HL-60 (cell line): ENCODE measurements at regions not wholly inside any gene's neighbourhood (a gene's known extent, or its start where the extent isn't known, plus 50 kb on each side); places are given as distances from the start of the nearest gene placed in this dataset.
A peak's percentile ranks its signal among the peaks of the same experiment; 100 is the strongest.

Source experiments
- DNase-seq, 2 experiments: peaks; one replicate each; pipeline ENCODE4 v3.0.0-alpha.2; 2010 to 2020; ENCODE audit warnings: low read depth in 1 of 2, low spot score in 1 of 2
- H3K27ac ChIP-seq: fragments of 250-450 bp; sonication (Bioruptor Pico); replicated peaks from 2 replicates; pipeline ENCODE4 v1.5.1; 2020; ENCODE audit warnings: mild to moderate bottlenecking, moderate library complexity
- H3K27me3 ChIP-seq: fragments of 250-450 bp; sonication (Bioruptor Pico); 2 replicates; pipeline ENCODE4 v1.5.1; 2021; ENCODE audit warnings: mild to moderate bottlenecking, moderate library complexity; ENCODE audit not compliant: insufficient read depth, poor library complexity, severe bottlenecking
- H3K4me3 ChIP-seq: replicated peaks from 2 replicates; pipeline ENCODE4 v1.5.1; 2011; ENCODE audit warnings: mild to moderate bottlenecking, control low read depth, low read length; ENCODE audit not compliant: insufficient read depth
- GABPA ChIP-seq: IDR thresholded peaks from 2 replicates; pipeline ENCODE4 v1.6.1; 2012; ENCODE audit warnings: low read depth
- POLR2AphosphoS5 ChIP-seq: IDR thresholded peaks from 2 replicates; pipeline ENCODE4 v1.6.1; 2012; ENCODE audit warnings: low read depth
- SPI1 ChIP-seq: IDR thresholded peaks from 2 replicates; pipeline ENCODE4 v1.6.1; 2012; ENCODE audit warnings: low read depth, mild to moderate bottlenecking, borderline replicate concordance
- TF ChIP-seq, protein P1 (sequence below): IDR thresholded peaks from one replicate; pipeline ENCODE4 v1.5.1; 2011; ENCODE audit warnings: low read length, control low read depth, inconsistent platforms; ENCODE audit not compliant: insufficient read depth
- TF ChIP-seq, protein P2 (sequence below): IDR thresholded peaks from 2 replicates; pipeline ENCODE4 v1.6.1; 2012; ENCODE audit warnings: low read depth; ENCODE audit not compliant: insufficient replicate concordance

GRCh38 chr17:33523577-33523981, 230.5 kb upstream of the ASIC2 start:
- DNase-seq: peak in 1 of 2 experiments; percentile 29

GRCh38 chr17:33525186-33525585, 232.1 kb upstream of the ASIC2 start:
- DNase-seq: no peak
- Histone ChIP-seq H3K27ac (no peak overlapping the region), H3K27me3 (no peaks in the 10 kb centered on the region), H3K4me3 (no peak overlapping the region)
- TF ChIP-seq SPI1: no peak
- no peak for TF ChIP-seq GABPA
- TF ChIP-seq, protein P1, sequence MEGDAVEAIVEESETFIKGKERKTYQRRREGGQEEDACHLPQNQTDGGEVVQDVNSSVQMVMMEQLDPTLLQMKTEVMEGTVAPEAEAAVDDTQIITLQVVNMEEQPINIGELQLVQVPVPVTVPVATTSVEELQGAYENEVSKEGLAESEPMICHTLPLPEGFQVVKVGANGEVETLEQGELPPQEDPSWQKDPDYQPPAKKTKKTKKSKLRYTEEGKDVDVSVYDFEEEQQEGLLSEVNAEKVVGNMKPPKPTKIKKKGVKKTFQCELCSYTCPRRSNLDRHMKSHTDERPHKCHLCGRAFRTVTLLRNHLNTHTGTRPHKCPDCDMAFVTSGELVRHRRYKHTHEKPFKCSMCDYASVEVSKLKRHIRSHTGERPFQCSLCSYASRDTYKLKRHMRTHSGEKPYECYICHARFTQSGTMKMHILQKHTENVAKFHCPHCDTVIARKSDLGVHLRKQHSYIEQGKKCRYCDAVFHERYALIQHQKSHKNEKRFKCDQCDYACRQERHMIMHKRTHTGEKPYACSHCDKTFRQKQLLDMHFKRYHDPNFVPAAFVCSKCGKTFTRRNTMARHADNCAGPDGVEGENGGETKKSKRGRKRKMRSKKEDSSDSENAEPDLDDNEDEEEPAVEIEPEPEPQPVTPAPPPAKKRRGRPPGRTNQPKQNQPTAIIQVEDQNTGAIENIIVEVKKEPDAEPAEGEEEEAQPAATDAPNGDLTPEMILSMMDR: no peak
- TF ChIP-seq, protein P2, sequence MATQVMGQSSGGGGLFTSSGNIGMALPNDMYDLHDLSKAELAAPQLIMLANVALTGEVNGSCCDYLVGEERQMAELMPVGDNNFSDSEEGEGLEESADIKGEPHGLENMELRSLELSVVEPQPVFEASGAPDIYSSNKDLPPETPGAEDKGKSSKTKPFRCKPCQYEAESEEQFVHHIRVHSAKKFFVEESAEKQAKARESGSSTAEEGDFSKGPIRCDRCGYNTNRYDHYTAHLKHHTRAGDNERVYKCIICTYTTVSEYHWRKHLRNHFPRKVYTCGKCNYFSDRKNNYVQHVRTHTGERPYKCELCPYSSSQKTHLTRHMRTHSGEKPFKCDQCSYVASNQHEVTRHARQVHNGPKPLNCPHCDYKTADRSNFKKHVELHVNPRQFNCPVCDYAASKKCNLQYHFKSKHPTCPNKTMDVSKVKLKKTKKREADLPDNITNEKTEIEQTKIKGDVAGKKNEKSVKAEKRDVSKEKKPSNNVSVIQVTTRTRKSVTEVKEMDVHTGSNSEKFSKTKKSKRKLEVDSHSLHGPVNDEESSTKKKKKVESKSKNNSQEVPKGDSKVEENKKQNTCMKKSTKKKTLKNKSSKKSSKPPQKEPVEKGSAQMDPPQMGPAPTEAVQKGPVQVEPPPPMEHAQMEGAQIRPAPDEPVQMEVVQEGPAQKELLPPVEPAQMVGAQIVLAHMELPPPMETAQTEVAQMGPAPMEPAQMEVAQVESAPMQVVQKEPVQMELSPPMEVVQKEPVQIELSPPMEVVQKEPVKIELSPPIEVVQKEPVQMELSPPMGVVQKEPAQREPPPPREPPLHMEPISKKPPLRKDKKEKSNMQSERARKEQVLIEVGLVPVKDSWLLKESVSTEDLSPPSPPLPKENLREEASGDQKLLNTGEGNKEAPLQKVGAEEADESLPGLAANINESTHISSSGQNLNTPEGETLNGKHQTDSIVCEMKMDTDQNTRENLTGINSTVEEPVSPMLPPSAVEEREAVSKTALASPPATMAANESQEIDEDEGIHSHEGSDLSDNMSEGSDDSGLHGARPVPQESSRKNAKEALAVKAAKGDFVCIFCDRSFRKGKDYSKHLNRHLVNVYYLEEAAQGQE: no peak
- no peak for TF ChIP-seq POLR2AphosphoS5

More at GRCh38 chr17:33523577-33523981, 230.5 kb upstream of the ASIC2 start:
- TF ChIP-seq, protein P1: no peak
- TF ChIP-seq GABPA (no peak), SPI1 (no peak), POLR2AphosphoS5 (no peak)
- TF ChIP-seq, protein P2: no peak
- no peaks in the 10 kb centered on the region for H3K27me3 ChIP-seq
- H3K4me3 ChIP-seq: no peak overlapping the region
- no peak overlapping the region for H3K27ac ChIP-seq

DNA sequence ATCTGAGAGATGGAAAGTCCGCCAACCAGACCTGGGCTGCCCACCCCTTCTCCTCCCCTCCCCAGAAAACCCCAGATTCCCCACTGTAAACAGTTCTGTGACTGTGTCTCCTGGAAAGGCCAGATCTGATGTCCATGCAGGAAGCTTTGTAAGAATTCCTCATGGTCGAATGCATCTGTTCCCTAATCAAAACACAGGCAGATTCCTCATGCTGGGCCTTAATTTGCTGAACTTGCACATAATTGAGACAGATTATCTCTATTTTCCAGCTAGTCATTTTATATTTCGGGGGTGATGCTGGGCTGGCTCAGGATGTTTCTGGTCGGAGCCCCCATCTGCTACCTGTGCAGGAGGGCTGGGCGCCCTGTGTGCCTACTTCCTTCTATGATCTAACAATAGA, 233.6 kb upstream of the ASIC2 start:
- TF ChIP-seq POLR2AphosphoS5 (no peak), SPI1 (no peak)
- TF ChIP-seq, protein P1: no peak
- TF ChIP-seq, protein P2: no peak
- Histone ChIP-seq H3K27me3 (no peaks in the 10 kb centered on the region), H3K27ac (no peak overlapping the region)

More for the DNA sequence above, 233.6 kb upstream of the ASIC2 start:
- no peak for DNase-seq
- H3K4me3 ChIP-seq: no peak overlapping the region
